ENCODE measurements at regions not wholly inside any gene's neighbourhood (a gene's known extent, or its start where the extent isn't known, plus 50 kb on each side); places are given as distances from the start of the nearest gene placed in this dataset.
A peak's percentile ranks its signal among the peaks of the same experiment; 100 is the strongest.

GRCh38 chr22:46053563-46054090 lies 76.7 kb upstream of the WNT7B start:
- intact Hi-C loops (cut with DNase I), result no loop called here
- peaks cover 52 to 72% of the 10 kb centered on the region in 2 donors for H3K4me1 ChIP-seq
- H3K9me3 ChIP-seq, result no peaks in the 10 kb centered on the region
- 0% methylated on average over 10 to 16 of the region's 37 CpGs for WGBS, 2 donors
- TF ChIP-seq POLR2A (IDR thresholded peaks at IDR 0.05), result peak in 1 of 2 donors; percentile 56
- TF ChIP-seq, protein P1, sequence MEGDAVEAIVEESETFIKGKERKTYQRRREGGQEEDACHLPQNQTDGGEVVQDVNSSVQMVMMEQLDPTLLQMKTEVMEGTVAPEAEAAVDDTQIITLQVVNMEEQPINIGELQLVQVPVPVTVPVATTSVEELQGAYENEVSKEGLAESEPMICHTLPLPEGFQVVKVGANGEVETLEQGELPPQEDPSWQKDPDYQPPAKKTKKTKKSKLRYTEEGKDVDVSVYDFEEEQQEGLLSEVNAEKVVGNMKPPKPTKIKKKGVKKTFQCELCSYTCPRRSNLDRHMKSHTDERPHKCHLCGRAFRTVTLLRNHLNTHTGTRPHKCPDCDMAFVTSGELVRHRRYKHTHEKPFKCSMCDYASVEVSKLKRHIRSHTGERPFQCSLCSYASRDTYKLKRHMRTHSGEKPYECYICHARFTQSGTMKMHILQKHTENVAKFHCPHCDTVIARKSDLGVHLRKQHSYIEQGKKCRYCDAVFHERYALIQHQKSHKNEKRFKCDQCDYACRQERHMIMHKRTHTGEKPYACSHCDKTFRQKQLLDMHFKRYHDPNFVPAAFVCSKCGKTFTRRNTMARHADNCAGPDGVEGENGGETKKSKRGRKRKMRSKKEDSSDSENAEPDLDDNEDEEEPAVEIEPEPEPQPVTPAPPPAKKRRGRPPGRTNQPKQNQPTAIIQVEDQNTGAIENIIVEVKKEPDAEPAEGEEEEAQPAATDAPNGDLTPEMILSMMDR (IDR thresholded peaks at IDR 0.05), result no peak
- H3K27me3 ChIP-seq, result no peaks in the 10 kb centered on the region
- peak; percentile 78 to 80 for DNase-seq
- H3K36me3 ChIP-seq, result no peaks in the 10 kb centered on the region
- H3K27ac ChIP-seq, result peak overlapping the region; percentile 97 to 99 (median 99)
- H3K4me3 ChIP-seq (replicated peaks in 1 of 3), result peak overlapping the region; percentile 27 to 65 (median 59)

DNA sequence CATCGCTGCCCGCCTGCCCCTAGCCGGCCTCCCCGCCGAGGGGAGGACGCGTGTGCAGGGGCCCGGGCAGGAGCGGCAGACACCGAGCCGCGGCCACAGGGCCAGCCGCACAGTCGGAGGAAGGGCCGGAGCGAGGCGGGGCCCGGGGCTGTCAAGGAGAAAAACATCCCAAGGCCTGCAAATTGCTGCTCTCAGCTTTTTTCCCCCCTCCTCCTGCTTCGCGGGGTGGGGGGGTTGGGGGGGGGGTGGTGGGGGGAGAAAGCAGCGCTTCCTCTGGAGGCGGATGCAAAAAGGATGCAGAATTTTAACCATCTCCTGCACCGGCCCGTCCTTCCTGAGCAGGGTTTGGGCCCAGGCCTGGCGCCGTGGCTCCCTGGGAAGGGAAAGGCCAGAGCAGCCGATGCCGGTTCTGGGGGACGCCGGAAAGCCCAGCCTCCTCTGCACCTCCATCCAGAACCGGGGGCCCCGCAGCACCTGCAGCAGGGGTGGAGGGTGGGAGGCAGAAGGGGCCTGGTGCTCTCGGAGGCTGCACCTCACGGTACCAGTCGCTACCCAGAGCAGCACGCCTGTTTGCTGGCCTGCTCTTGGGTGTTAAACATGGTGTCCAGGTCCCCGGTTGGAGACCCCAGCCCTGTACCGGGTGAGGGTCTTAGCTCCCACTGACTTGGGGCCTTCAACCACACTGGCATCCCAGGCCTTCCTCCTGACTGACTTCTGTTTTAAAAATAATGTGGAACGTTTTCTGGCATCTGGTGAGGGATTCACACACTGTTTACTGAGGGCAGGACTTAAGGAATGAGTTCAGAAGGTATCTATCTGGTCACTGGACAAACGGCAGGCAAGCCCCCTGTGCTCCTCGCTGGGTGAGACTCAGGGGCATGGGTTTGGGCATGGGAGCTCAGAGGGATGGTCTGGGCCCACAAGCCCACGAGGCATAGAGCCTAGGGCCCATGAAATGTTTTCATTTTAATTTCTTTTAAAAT lies 77.4 kb upstream of the WNT7B start:
- intact Hi-C loops (cut with DNase I), result no loop called here
- no peaks in the 10 kb centered on the region for H3K27me3 ChIP-seq

GRCh38 chr22:46055181-46055875 lies 78.4 kb upstream of the WNT7B start:
- intact Hi-C loops (cut with DNase I), result no loop called here
- Histone ChIP-seq H3K4me1 (peaks cover 52 to 79% of the 10 kb centered on the region in 2 donors), H3K36me3 (no peaks in the 10 kb centered on the region), H3K9me3 (no peaks in the 10 kb centered on the region), H3K27me3 (no peaks in the 10 kb centered on the region), H3K4me3 (replicated peaks in 1 of 3) (peak overlapping the region in 1 of 3 donors; percentile 65), H3K27ac (peak overlapping the region; percentile 97 to 99 (median 99))
- TF ChIP-seq POLR2A (IDR thresholded peaks at IDR 0.05), result no peak
- TF ChIP-seq, protein P1 (IDR thresholded peaks at IDR 0.05), result no peak
- 65 to 70% methylated on average over 17 of the region's 17 CpGs for WGBS, 2 donors
- no peak for DNase-seq

More for the DNA sequence above, 77.4 kb upstream of the WNT7B start:
- peak in 1 of 2 donors; percentile 46 for TF ChIP-seq POLR2A (IDR thresholded peaks at IDR 0.05)
- TF ChIP-seq, protein P1 (IDR thresholded peaks at IDR 0.05), result no peak
- H3K4me1 ChIP-seq, result peaks cover 52 to 74% of the 10 kb centered on the region in 2 donors
- H3K9me3 ChIP-seq, result no peaks in the 10 kb centered on the region
- H3K36me3 ChIP-seq, result no peaks in the 10 kb centered on the region
- H3K4me3 ChIP-seq (replicated peaks in 1 of 3), result peak overlapping the region; percentile 27 to 65 (median 59)
- WGBS, 2 donors, result 9 to 30% methylated on average over 21 to 34 of the region's 42 CpGs
- DNase-seq, result peak; percentile 63 to 65
- H3K27ac ChIP-seq, result peak overlapping the region; percentile 97 to 99 (median 99)

GRCh38 chr22:46055911-46056545 lies 79.1 kb upstream of the WNT7B start:
- intact Hi-C loops (cut with DNase I), result no loop called here
- TF ChIP-seq POLR2A (IDR thresholded peaks at IDR 0.05), result no peak
- TF ChIP-seq, protein P1 (IDR thresholded peaks at IDR 0.05), result no peak
- H3K36me3 ChIP-seq, result no peaks in the 10 kb centered on the region
- H3K27me3 ChIP-seq, result no peaks in the 10 kb centered on the region
- H3K4me3 ChIP-seq (replicated peaks in 1 of 3), result peak overlapping the region in 1 of 3 donors; percentile 1
- H3K9me3 ChIP-seq, result no peaks in the 10 kb centered on the region
- peaks cover 52 to 75% of the 10 kb centered on the region in 2 donors for H3K4me1 ChIP-seq
- 56 to 68% methylated on average over 13 to 14 of the region's 19 CpGs for WGBS, 2 donors
- no peak for DNase-seq
- H3K27ac ChIP-seq, result peak overlapping the region; percentile 91 to 99 (median 97)

Data from thyroid gland (tissue), 4 donors.